NT2/D1 (cell line): ENCODE measurements at regions not wholly inside any gene's neighbourhood (a gene's known extent, or its start where the extent isn't known, plus 50 kb on each side); places are given as distances from the start of the nearest gene placed in this dataset.

Experiments
- DNase-seq: peaks from one replicate; pipeline ENCODE4 v3.0.0-alpha.2; 2011; ENCODE audit warnings: low read depth, low spot score
- H3K27me3 ChIP-seq: 2 replicates; pipeline ENCODE4 v1.6.0; 2011; ENCODE audit warnings: mild to moderate bottlenecking; ENCODE audit not compliant: insufficient read length, insufficient read depth
- H3K36me3 ChIP-seq: 2 replicates; pipeline ENCODE4 v1.6.1; 2011; ENCODE audit warnings: mild to moderate bottlenecking, low read length, mixed read lengths; ENCODE audit not compliant: insufficient read depth, insufficient read length
- H3K4me1 ChIP-seq: 2 replicates; pipeline ENCODE4 v1.5.1; 2011; ENCODE audit not compliant: insufficient read depth, insufficient read length
- H3K4me3 ChIP-seq: 2 replicates; pipeline ENCODE4 v1.5.1; 2011; ENCODE audit warnings: low read depth; ENCODE audit not compliant: insufficient read length
- H3K9ac ChIP-seq: 2 replicates; pipeline ENCODE4 v1.6.0; 2011; ENCODE audit warnings: low read depth; ENCODE audit not compliant: insufficient read length
- H3K9me3 ChIP-seq: 2 replicates; pipeline ENCODE4 v1.5.1; 2011; ENCODE audit warnings: mild to moderate bottlenecking, low read length; ENCODE audit not compliant: insufficient read depth
- SUZ12 ChIP-seq: IDR thresholded peaks from 2 replicates; pipeline ENCODE4 v1.6.1; 2011; ENCODE audit not compliant: insufficient read length, insufficient read depth; ENCODE audit errors: extremely low read depth
- YY1 ChIP-seq: IDR thresholded peaks from 2 replicates; pipeline ENCODE4 v1.6.1; 2011; ENCODE audit not compliant: insufficient read length, insufficient read depth
- ZNF274 ChIP-seq: IDR thresholded peaks from 2 replicates; pipeline ENCODE4 v1.6.1; 2011; ENCODE audit warnings: mild to moderate bottlenecking, low read depth, low read length

DNA sequence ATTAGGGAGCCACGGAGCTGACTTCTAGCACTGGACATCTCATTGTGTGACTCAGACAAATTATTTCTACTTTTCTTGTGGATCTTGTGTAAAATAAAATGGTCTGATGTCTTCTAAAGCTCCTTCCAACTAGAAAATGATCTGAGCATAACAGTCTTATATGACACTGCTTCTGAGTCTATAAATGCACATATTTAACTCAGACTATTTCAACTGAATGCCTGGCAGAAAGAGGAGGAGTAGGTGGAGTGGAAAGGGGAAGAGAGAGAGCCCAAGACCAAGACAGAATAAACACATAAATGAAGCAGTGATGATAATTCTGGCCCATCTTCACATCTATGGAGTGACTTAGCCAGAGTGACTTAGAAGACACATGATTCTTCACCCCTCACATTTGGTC is 162.3 kb upstream of the PDZRN3 start:
- no peak overlapping the region for H3K4me3 ChIP-seq
- TF ChIP-seq YY1, result no peak
- no peak for TF ChIP-seq SUZ12
- no peak for TF ChIP-seq ZNF274
- DNase-seq, result no peak
- no peaks in the 10 kb centered on the region for H3K36me3 ChIP-seq
- H3K27me3 ChIP-seq, result no peaks in the 10 kb centered on the region
- H3K9me3 ChIP-seq, result no peaks in the 10 kb centered on the region
- no peak overlapping the region for H3K9ac ChIP-seq
- no peaks in the 10 kb centered on the region for H3K4me1 ChIP-seq

DNA sequence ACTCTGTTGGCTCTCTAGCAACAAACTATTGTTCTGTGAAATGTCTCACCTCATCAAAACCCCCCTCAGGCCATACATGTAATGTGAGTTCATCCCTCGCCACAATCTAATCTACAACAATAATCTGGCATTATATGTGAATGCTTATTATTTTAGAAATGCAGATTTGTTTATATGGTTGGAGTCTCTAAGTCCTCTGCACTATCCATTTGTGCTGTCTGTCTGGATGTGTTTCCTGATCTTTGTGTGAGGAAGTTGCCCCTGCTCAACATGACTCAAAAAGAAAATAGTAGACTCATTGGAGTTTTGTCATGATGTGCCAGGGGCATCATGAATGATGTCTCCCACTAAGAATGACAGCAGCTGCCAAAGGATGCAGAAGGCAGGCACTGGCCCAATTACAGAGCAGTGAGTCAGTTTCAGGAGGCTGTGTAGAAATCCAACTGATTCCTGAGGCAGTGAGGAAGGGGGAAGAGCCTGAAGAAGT is 161.6 kb upstream of the PDZRN3 start:
- Histone ChIP-seq H3K4me3 (no peak overlapping the region), H3K9ac (no peak overlapping the region), H3K36me3 (no peaks in the 10 kb centered on the region), H3K27me3 (no peaks in the 10 kb centered on the region), H3K4me1 (no peaks in the 10 kb centered on the region), H3K9me3 (no peaks in the 10 kb centered on the region)
- DNase-seq, result no peak
- TF ChIP-seq YY1 (no peak), SUZ12 (no peak), ZNF274 (no peak)

DNA sequence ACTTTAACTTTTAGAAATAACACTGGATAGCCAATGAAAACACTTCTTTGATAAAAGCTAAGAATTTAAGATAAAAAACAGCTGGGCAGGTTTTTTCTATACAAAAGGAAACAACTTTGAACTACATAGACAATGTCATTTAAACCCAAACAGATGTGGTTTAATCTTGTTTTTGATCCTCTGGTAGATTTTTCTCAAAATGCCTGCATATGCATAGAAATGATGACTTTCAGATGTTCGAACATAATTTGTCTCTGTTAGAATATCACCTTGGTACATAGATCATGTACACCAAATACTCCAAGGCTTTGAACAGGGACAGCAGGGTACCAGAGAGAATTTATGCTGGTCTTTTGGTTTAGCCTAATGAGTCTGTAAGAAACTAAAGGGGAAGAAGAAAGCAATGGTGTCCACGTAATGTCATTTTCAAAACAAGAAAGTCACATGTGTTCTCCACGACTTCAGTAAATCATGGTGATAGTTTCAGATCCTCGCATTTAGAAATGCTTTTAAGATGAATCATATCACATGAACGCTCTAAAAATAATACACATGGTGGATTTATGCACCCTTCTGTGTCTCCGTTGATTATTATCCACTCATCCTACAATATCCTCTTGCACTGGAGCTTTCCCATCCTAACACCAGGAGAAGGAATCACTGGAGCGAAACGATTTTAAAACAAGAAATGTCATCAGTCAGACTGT is 160.1 kb upstream of the PDZRN3 start:
- TF ChIP-seq SUZ12, result no peak
- no peak for TF ChIP-seq YY1
- TF ChIP-seq ZNF274, result no peak
- Histone ChIP-seq H3K9me3 (no peaks in the 10 kb centered on the region), H3K36me3 (no peaks in the 10 kb centered on the region), H3K4me3 (no peak overlapping the region), H3K9ac (no peak overlapping the region), H3K27me3 (no peaks in the 10 kb centered on the region), H3K4me1 (no peaks in the 10 kb centered on the region)
- DNase-seq, result no peak

DNA sequence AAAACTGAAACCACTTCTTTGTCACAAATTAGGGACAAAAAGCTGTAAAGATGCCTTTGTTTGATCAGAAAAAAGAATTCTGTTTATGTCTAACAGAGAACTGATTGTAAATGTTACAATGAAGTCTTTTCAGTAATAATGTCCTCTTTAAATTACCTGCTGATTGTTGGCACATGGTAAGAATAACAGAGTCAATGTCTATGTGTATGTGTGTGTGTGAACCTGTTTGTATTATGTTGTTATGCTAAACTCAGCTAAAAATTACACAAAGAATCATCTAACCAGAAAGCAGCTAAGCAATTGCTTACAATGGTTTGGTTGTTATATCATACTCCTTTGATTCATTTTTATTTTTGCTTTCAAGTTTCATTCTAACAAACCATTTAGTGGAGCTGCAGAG is 159.1 kb upstream of the PDZRN3 start:
- no peak for DNase-seq
- Histone ChIP-seq H3K4me3 (no peak overlapping the region), H3K27me3 (no peaks in the 10 kb centered on the region), H3K9ac (no peak overlapping the region), H3K36me3 (no peaks in the 10 kb centered on the region), H3K4me1 (no peaks in the 10 kb centered on the region), H3K9me3 (no peaks in the 10 kb centered on the region)
- TF ChIP-seq ZNF274 (no peak), YY1 (no peak), SUZ12 (no peak)

DNA sequence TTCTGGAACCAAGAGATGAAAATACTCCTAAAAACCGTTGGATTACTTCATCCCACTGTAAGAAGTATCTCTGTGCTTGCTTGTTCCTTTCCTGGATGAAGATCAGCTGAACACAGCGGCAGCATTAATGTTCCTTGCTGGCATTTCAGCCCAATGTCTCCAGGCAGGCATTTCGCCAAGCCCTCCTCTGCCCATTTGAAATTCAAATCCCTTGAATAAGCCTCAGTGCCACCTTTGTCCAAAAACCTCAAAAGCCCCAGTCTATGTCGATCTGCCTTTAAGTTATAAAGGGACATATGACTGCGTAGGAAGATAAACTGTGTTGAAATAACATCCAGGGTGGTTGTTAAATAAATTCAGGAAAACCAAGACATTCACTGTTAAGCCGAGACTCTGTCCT is 156.8 kb upstream of the PDZRN3 start:
- Histone ChIP-seq H3K36me3 (no peaks in the 10 kb centered on the region), H3K4me1 (no peaks in the 10 kb centered on the region), H3K4me3 (no peak overlapping the region), H3K9ac (no peak overlapping the region), H3K9me3 (no peaks in the 10 kb centered on the region), H3K27me3 (no peaks in the 10 kb centered on the region)
- DNase-seq, result no peak
- TF ChIP-seq YY1 (no peak), SUZ12 (no peak), ZNF274 (no peak)

DNA sequence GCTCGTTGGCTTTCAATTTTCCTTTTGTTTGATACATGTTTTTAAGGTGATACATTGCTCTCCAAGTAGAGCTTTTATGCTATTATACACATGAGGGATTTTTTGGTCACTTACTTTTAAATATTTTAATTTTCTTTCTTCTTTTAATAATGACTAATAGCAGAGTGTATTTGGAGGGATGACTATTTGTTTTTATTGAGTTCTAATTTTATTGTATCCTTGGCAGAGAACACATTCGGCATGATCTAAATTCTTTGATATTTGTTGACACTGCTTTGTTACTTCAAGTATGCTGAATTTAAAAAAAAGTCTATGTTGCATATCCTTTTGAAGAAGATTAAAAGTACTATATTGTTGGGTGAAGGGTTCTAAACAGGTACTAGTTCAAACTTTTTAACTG is 149.9 kb upstream of the PDZRN3 start:
- Histone ChIP-seq H3K27me3 (no peaks in the 10 kb centered on the region), H3K4me3 (no peak overlapping the region)

DNA sequence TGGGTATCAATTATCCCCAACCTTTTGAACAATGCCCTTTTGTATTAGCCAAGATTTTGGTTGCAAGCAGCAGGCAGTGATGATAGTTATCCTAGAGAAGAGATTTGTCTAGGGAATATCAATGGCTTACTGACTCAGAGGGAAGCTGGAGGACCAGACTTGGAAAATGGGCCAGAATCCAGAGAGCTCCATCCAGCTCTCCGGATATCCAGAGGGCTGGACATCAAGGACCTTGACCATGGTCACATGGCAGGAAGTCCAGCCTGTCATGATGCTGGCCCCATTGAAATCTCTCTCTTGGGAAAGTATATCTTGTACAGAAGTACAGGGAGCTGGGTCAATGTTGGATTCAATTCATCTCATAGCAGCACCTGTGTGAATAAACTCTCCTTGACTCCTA is 148.5 kb upstream of the PDZRN3 start:
- H3K36me3 ChIP-seq, result no peaks in the 10 kb centered on the region
- no peak overlapping the region for H3K4me3 ChIP-seq
- DNase-seq, result no peak
- no peak overlapping the region for H3K9ac ChIP-seq
- no peaks in the 10 kb centered on the region for H3K27me3 ChIP-seq
- no peaks in the 10 kb centered on the region for H3K4me1 ChIP-seq
- H3K9me3 ChIP-seq, result peaks cover 17% of the 10 kb centered on the region
- TF ChIP-seq SUZ12 (no peak), YY1 (no peak), ZNF274 (no peak)

More for the DNA sequence above, 149.9 kb upstream of the PDZRN3 start:
- Histone ChIP-seq H3K4me1 (no peaks in the 10 kb centered on the region), H3K36me3 (no peaks in the 10 kb centered on the region), H3K9me3 (peaks cover 16% of the 10 kb centered on the region), H3K9ac (no peak overlapping the region)
- TF ChIP-seq SUZ12 (no peak), YY1 (no peak), ZNF274 (no peak)
- no peak for DNase-seq
